Calu3 (cell line): ENCODE measurements at regions not wholly inside any gene's neighbourhood (a gene's known extent, or its start where the extent isn't known, plus 50 kb on each side); places are given as distances from the start of the nearest gene placed in this dataset.
"Not testable (repeated sequence)": the region's sequence is repeated elsewhere in the genome, so short reads cannot be mapped to it uniquely, and the experiment has no call there.

Source experiments
- BruUV-seq: library from RNA; stranded (reverse); fragments of 400-500 nt; replicated peaks from 2 replicates; lab custom pipeline; 2021; lab: Mats Ljungman, UMichigan
- CTCF ChIA-PET: fragments of 300-600 bp; sonication (Branson Sonifier 250); formaldehyde crosslinking; loops from one replicate; lab custom pipeline; 2022; ENCODE audit warnings: antibody characterized with exemption; lab: Charles Lee
- DNase-seq: peaks from one replicate; pipeline ENCODE4 v3.0.0; 2022
- H3K27ac Mint-ChIP-seq: one replicate; pipeline ENCODE4 v1.8.0; 2022; ENCODE audit warnings: mixed read lengths; ENCODE audit not compliant: unreplicated experiment
- H3K27me3 Mint-ChIP-seq: one replicate; pipeline ENCODE4 v1.8.0; 2022; ENCODE audit warnings: mixed read lengths; ENCODE audit not compliant: unreplicated experiment
- H3K36me3 Mint-ChIP-seq: one replicate; pipeline ENCODE4 v1.8.0; 2022; ENCODE audit warnings: mild to moderate bottlenecking, moderate library complexity, mixed read lengths; ENCODE audit not compliant: insufficient read depth, unreplicated experiment
- H3K4me1 Mint-ChIP-seq: one replicate; pipeline ENCODE4 v1.8.0; 2022; ENCODE audit warnings: mild to moderate bottlenecking, low read depth, mixed read lengths; ENCODE audit not compliant: unreplicated experiment
- H3K4me3 Mint-ChIP-seq: one replicate; pipeline ENCODE4 v1.8.0; 2022; ENCODE audit warnings: mild to moderate bottlenecking, low read depth, moderate library complexity, mixed read lengths; ENCODE audit not compliant: unreplicated experiment
- H3K9me3 Mint-ChIP-seq: one replicate; pipeline ENCODE4 v1.8.0; 2022; ENCODE audit warnings: low read depth, mixed read lengths; ENCODE audit not compliant: unreplicated experiment
- intact Hi-C: fragments of 100-400 bp; cut with micrococcal nuclease; formaldehyde crosslinking; loops from one replicate; pipeline ENCODE4 v1.10.0; 2022; ENCODE audit not compliant: unreplicated experiment
- TF ChIP-seq, protein P1 (sequence below): fragments of 200-600 bp; IDR thresholded peaks from one replicate; pipeline ENCODE4 v1.8.0; 2022; ENCODE audit warnings: antibody characterized with exemption; ENCODE audit not compliant: unreplicated experiment

DNA sequence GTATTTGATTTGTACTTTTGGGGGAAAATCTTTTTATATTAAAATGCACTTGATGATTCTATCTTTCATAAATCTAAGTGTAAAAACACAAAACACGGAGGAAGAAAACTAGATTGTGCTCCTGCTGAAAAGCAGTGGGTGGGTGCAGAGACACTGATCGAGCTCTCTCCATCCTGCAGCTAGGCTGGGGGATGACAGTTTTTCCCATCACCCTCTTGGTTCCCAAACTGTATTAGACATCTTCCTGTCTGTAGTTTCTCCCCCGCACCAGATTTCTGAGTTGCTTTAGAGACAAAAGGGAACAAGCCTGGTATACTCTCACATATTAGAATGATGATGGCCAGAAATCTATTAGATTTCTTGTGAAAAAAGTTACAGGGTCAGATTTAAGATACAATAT is 99.6 kb downstream of the FAM114A2 start:
- H3K9me3 Mint-ChIP-seq: peaks cover 16% of the 10 kb centered on the region
- no peaks in the 10 kb centered on the region for H3K27me3 Mint-ChIP-seq
- intact Hi-C loops: no loop called here
- CTCF ChIA-PET: no interaction called here
- H3K4me3 Mint-ChIP-seq: no peak overlapping the region
- no peaks in the 10 kb centered on the region for H3K4me1 Mint-ChIP-seq
- no TSS peak for BruUV-seq
- no peaks in the 10 kb centered on the region for H3K36me3 Mint-ChIP-seq
- no peak overlapping the region for H3K27ac Mint-ChIP-seq
- DNase-seq: no peak
- TF ChIP-seq, protein P1, sequence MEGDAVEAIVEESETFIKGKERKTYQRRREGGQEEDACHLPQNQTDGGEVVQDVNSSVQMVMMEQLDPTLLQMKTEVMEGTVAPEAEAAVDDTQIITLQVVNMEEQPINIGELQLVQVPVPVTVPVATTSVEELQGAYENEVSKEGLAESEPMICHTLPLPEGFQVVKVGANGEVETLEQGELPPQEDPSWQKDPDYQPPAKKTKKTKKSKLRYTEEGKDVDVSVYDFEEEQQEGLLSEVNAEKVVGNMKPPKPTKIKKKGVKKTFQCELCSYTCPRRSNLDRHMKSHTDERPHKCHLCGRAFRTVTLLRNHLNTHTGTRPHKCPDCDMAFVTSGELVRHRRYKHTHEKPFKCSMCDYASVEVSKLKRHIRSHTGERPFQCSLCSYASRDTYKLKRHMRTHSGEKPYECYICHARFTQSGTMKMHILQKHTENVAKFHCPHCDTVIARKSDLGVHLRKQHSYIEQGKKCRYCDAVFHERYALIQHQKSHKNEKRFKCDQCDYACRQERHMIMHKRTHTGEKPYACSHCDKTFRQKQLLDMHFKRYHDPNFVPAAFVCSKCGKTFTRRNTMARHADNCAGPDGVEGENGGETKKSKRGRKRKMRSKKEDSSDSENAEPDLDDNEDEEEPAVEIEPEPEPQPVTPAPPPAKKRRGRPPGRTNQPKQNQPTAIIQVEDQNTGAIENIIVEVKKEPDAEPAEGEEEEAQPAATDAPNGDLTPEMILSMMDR: no peak

- Mint-ChIP-seq H3K27me3 (no peaks in the 10 kb centered on the region), H3K9me3 (peaks cover 16% of the 10 kb centered on the region), H3K27ac (no peak overlapping the region), H3K36me3 (no peaks in the 10 kb centered on the region), H3K4me1 (no peaks in the 10 kb centered on the region), H3K4me3 (no peak overlapping the region)
- TF ChIP-seq, protein P1: no peak
- no peak for DNase-seq
- CTCF ChIA-PET: no interaction called here
- intact Hi-C loops: no loop called here
- BruUV-seq: no TSS peak
Observed at GRCh38 chr5:153938191-153938842, 100.4 kb downstream of the FAM114A2 start.

GRCh38 chr5:153937661-153938060 is 101.0 kb downstream of the FAM114A2 start:
- BruUV-seq: no TSS peak
- TF ChIP-seq, protein P1: no peak

GRCh38 chr5:153935151-153935550 is 103.6 kb downstream of the FAM114A2 start:
- DNase-seq, BruUV-seq, H3K4me1 Mint-ChIP-seq, H3K9me3 Mint-ChIP-seq, H3K27me3 Mint-ChIP-seq, intact Hi-C loops, H3K36me3 Mint-ChIP-seq, H3K27ac Mint-ChIP-seq, CTCF ChIA-PET, H3K4me3 Mint-ChIP-seq: not testable (repeated sequence)

More at GRCh38 chr5:153937661-153938060, 101.0 kb downstream of the FAM114A2 start:
- CTCF ChIA-PET: no interaction called here
- H3K27ac Mint-ChIP-seq: no peak overlapping the region
- H3K4me3 Mint-ChIP-seq: no peak overlapping the region
- no peak for DNase-seq
- peaks cover 16% of the 10 kb centered on the region for H3K9me3 Mint-ChIP-seq
- H3K36me3 Mint-ChIP-seq: no peaks in the 10 kb centered on the region
- H3K4me1 Mint-ChIP-seq: no peaks in the 10 kb centered on the region
- no peaks in the 10 kb centered on the region for H3K27me3 Mint-ChIP-seq
- intact Hi-C loops: no loop called here

- no peaks in the 10 kb centered on the region for H3K9me3 Mint-ChIP-seq
- DNase-seq: no peak
- CTCF ChIA-PET: no interaction called here
- no peaks in the 10 kb centered on the region for H3K4me1 Mint-ChIP-seq
- H3K36me3 Mint-ChIP-seq: no peaks in the 10 kb centered on the region
- peaks cover 28% of the 10 kb centered on the region for H3K27me3 Mint-ChIP-seq
- TF ChIP-seq, protein P1: no peak
- no TSS peak for BruUV-seq
- H3K4me3 Mint-ChIP-seq: no peak overlapping the region
- no peak overlapping the region for H3K27ac Mint-ChIP-seq
- intact Hi-C loops: no loop called here
Observed at GRCh38 chr5:153926201-153926600, 112.5 kb downstream of the FAM114A2 start.
